Loucy (cell line): ENCODE measurements at regions not wholly inside any gene's neighbourhood (a gene's known extent, or its start where the extent isn't known, plus 50 kb on each side); places are given as distances from the start of the nearest gene placed in this dataset.
"Not testable (repeated sequence)": the region's sequence is repeated elsewhere in the genome, so short reads cannot be mapped to it uniquely, and the experiment has no call there.

Source experiments
- H2AFZ ChIP-seq: fragments of 200-600 bp; sonication (generic); 2 replicates; pipeline ENCODE4 v1.6.0; 2016; ENCODE audit warnings: antibody characterized with exemption, mild to moderate bottlenecking, low read length, moderate library complexity
- H3F3A ChIP-seq: fragments of 200-600 bp; 2 replicates; pipeline ENCODE4 v1.6.0; 2016; ENCODE audit warnings: antibody characterized with exemption, low read depth, mild to moderate bottlenecking
- H3K27me3 ChIP-seq: fragments of 200-600 bp; sonication (generic); 2 replicates; pipeline ENCODE4 v1.6.1; 2014; ENCODE audit warnings: low read length, mild to moderate bottlenecking; ENCODE audit not compliant: insufficient read depth, poor library complexity, severe bottlenecking
- H3K36me3 ChIP-seq: fragments of 200-600 bp; sonication (generic); 2 replicates; pipeline ENCODE4 v1.6.1; 2016; ENCODE audit warnings: low read length; ENCODE audit not compliant: insufficient read depth
- H3K4me1 ChIP-seq: fragments of 200-600 bp; sonication (generic); 2 replicates; pipeline ENCODE4 v1.5.1; 2014; ENCODE audit warnings: low read length, mild to moderate bottlenecking; ENCODE audit not compliant: insufficient read depth, poor library complexity, severe bottlenecking
- H3K4me2 ChIP-seq: fragments of 200-600 bp; sonication (generic); 2 replicates; pipeline ENCODE4 v1.6.0; 2014; ENCODE audit warnings: antibody characterized with exemption, low read length, low read depth, mild to moderate bottlenecking; ENCODE audit not compliant: poor library complexity, severe bottlenecking
- H3K4me3 ChIP-seq: fragments of 200-600 bp; sonication (generic); 2 replicates; pipeline ENCODE4 v1.5.1; 2014; ENCODE audit warnings: low read length, mild to moderate bottlenecking, mixed read lengths; ENCODE audit not compliant: poor library complexity, severe bottlenecking
- H3K79me2 ChIP-seq: fragments of 200-600 bp; sonication (generic); 2 replicates; pipeline ENCODE4 v1.6.1; 2014; ENCODE audit warnings: low read length; ENCODE audit not compliant: insufficient read depth
- H3K9ac ChIP-seq: fragments of 200-600 bp; sonication (generic); 2 replicates; pipeline ENCODE4 v1.6.0; 2014; ENCODE audit warnings: mild to moderate bottlenecking, low read depth, low read length, moderate library complexity; ENCODE audit not compliant: poor library complexity, severe bottlenecking
- H3K9me2 ChIP-seq: fragments of 200-600 bp; sonication (generic); replicated peaks from 2 replicates; pipeline ENCODE4 v1.6.1; 2016; ENCODE audit warnings: low read depth, low read length, mixed read lengths
- H3K9me3 ChIP-seq: fragments of 200-600 bp; sonication (generic); 2 replicates; pipeline ENCODE4 v1.6.1; 2014; ENCODE audit warnings: mild to moderate bottlenecking, antibody characterized with exemption, low read length, low read depth; ENCODE audit not compliant: insufficient read depth
- H4K20me1 ChIP-seq: fragments of 200-600 bp; sonication (generic); 2 replicates; pipeline ENCODE4 v1.6.0; 2014; ENCODE audit warnings: antibody characterized with exemption, low read length, mild to moderate bottlenecking; ENCODE audit not compliant: insufficient read depth, poor library complexity, severe bottlenecking
- EZH2phosphoT487 ChIP-seq: fragments of 200-600 bp; IDR thresholded peaks from 2 replicates; pipeline ENCODE4 v1.6.1; 2018; ENCODE audit warnings: antibody characterized with exemption, mild to moderate bottlenecking, moderate library complexity, borderline replicate concordance
- TF ChIP-seq, protein P1 (sequence below): fragments of 200-600 bp; sonication (generic); conservative IDR thresholded peaks from 2 replicates; pipeline ENCODE4 v1.5.1; 2014; ENCODE audit warnings: mild to moderate bottlenecking, antibody characterized with exemption, low read length

DNA sequence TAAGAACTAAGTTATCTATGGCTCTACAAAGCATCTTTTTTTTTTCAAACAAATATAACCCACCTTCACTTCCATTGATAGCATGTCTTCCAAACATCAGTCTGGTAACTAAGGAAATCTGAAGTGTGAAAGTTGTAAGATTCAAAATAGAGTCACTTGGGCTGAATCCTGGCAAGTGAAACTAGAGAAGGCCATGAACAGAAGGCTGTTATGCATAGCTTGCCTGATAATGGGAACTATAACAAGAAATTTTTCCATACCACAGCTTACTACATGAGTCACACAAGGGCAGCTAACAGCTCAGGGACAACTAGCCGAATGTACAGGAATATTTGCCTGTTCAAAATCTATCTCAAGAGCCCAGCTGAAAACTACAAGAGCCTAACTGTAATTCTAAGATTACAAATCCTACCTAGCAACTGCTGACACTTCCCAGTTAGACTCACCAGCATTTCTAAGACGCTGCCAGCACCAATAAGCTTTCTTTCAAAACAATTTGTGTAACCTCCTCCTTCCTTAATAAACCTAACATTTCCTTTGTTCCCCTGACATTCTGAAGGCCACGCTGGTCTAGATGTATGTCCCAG lies 1066.5 kb downstream of the PLOD2 start:
- no peak overlapping the region for H3K9ac ChIP-seq
- H3F3A ChIP-seq: no peaks in the 10 kb centered on the region
- no peaks in the 10 kb centered on the region for H3K9me2 ChIP-seq
- H3K4me2 ChIP-seq: peak overlapping the region; percentile 4
- H2AFZ ChIP-seq: peak overlapping the region; percentile 64
- no peaks in the 10 kb centered on the region for H3K79me2 ChIP-seq
- H3K4me3 ChIP-seq: no peak overlapping the region
- H3K9me3 ChIP-seq: no peaks in the 10 kb centered on the region
- H3K36me3 ChIP-seq: no peaks in the 10 kb centered on the region
- no peaks in the 10 kb centered on the region for H4K20me1 ChIP-seq
- TF ChIP-seq, protein P1, sequence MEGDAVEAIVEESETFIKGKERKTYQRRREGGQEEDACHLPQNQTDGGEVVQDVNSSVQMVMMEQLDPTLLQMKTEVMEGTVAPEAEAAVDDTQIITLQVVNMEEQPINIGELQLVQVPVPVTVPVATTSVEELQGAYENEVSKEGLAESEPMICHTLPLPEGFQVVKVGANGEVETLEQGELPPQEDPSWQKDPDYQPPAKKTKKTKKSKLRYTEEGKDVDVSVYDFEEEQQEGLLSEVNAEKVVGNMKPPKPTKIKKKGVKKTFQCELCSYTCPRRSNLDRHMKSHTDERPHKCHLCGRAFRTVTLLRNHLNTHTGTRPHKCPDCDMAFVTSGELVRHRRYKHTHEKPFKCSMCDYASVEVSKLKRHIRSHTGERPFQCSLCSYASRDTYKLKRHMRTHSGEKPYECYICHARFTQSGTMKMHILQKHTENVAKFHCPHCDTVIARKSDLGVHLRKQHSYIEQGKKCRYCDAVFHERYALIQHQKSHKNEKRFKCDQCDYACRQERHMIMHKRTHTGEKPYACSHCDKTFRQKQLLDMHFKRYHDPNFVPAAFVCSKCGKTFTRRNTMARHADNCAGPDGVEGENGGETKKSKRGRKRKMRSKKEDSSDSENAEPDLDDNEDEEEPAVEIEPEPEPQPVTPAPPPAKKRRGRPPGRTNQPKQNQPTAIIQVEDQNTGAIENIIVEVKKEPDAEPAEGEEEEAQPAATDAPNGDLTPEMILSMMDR: no peak
- TF ChIP-seq EZH2phosphoT487: no peak
- no peaks in the 10 kb centered on the region for H3K27me3 ChIP-seq
- H3K4me1 ChIP-seq: no peaks in the 10 kb centered on the region

DNA sequence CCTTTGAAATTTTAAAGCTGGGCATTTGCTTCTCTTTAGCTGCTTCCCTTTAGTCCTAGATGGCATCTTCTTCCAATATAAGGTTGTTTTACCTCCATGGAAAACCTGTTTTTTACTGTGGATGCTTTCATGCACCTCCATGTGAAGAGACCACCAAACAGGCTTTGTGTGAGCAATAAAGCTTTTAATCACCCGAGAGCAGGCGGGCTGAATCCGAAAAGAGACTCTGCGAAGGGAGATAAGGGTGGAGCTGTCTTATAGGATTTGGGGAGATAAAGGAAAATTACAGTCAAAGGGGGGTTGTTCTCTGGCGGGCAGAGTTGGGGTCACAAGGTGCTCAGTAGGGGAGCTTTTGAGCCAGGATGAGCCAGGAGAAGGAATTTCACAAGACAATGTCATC lies 1049.8 kb downstream of the PLOD2 start:
- not testable (repeated sequence) for H3K9me2 ChIP-seq, H3K27me3 ChIP-seq, H3K9me3 ChIP-seq, H3K4me2 ChIP-seq, H3K4me1 ChIP-seq, H3K79me2 ChIP-seq, H4K20me1 ChIP-seq, H3K36me3 ChIP-seq, H3K4me3 ChIP-seq, H3K9ac ChIP-seq, H2AFZ ChIP-seq, H3F3A ChIP-seq

DNA sequence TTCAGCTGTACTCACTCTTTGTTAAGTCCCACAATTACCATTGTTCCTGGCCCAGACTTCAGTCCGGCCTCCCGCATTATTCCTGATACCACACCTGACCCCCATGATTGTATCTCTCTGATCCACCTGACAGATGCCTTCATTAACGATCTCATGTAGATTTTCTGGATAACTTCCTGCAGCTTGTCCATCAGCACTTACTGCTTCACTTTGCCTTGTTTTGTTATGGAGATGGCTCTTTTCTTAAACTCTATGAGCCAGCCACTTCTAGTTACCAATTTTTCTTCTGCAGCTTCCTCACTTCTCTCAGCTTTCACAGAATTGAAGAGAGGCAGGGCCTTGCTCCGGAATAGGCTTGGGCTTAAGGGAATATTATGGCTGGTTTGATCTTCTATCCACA lies 1044.2 kb downstream of the PLOD2 start:
- Histone ChIP-seq H3K9me2 (no peaks in the 10 kb centered on the region), H3K4me1 (no peaks in the 10 kb centered on the region), H3K79me2 (no peaks in the 10 kb centered on the region), H3K9me3 (no peaks in the 10 kb centered on the region), H3K4me3 (no peak overlapping the region), H2AFZ (no peak overlapping the region), H3K36me3 (no peaks in the 10 kb centered on the region), H3K27me3 (no peaks in the 10 kb centered on the region), H3K9ac (no peak overlapping the region), H3F3A (no peaks in the 10 kb centered on the region), H4K20me1 (no peaks in the 10 kb centered on the region), H3K4me2 (no peak overlapping the region)
- TF ChIP-seq EZH2phosphoT487: no peak
- TF ChIP-seq, protein P1: no peak

DNA sequence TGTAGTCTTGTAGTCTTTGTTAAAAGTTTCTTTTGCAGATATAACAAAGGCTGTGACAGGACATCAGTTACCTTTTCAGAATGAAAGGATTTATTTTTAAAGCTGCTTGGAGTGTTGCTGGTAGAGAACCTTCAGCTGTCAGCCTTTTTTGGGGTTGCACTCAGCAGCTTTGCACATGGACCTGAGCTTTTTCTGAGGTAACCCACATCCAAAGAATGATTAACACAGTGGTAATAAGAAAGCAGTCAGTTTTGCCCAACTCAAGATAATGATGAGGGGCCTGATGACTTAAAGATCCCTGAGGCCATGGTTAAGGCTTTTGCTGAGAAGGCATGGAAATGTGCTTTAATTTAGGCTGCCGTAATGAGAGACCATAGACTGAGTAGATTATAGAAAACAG lies 1042.7 kb downstream of the PLOD2 start:
- Histone ChIP-seq H3K27me3 (no peaks in the 10 kb centered on the region), H4K20me1 (no peaks in the 10 kb centered on the region), H3K9ac (no peak overlapping the region), H3K9me3 (no peaks in the 10 kb centered on the region), H2AFZ (no peak overlapping the region), H3K36me3 (no peaks in the 10 kb centered on the region), H3K4me3 (no peak overlapping the region), H3F3A (no peaks in the 10 kb centered on the region), H3K4me1 (no peaks in the 10 kb centered on the region), H3K9me2 (no peaks in the 10 kb centered on the region), H3K79me2 (no peaks in the 10 kb centered on the region), H3K4me2 (no peak overlapping the region)
- TF ChIP-seq, protein P1: no peak
- no peak for TF ChIP-seq EZH2phosphoT487
